ENCODE measurements at regions not wholly inside any gene's neighbourhood (a gene's known extent, or its start where the extent isn't known, plus 50 kb on each side); places are given as distances from the start of the nearest gene placed in this dataset.

DNA sequence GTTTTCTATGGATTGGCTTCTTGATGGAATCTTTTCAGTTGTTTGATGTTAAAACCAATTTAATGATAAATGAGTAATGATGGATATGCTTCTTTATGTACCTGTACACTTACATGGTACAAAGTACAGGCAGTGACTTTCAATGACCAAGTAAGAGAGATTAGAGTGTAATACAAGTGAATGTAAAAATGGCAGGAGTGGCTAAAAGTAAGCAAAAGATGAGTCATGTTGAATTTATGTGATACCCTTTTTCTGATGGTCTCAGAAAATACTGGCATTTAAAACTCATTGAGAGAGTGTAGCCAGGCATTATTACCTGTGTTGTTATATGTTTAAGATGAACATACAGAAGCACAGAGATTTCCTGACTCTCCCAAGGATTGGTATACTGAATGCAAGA, 97.1 kb downstream of the GPR85 start (continued):
- TF ChIP-seq CBX8 (IDR thresholded peaks at IDR 0.05; ENCODE audit: borderline replicate concordance, low read depth, low read length) = no peak
- no peak for TF ChIP-seq RAD21 (IDR thresholded peaks at IDR 0.05 in 1 of 2, conservative IDR thresholded peaks at IDR 0.05 in 1 of 2; ENCODE audit: low read depth in 2 of 2, low read length in 2 of 2)
- TF ChIP-seq ASH2L (IDR thresholded peaks at IDR 0.05; ENCODE audit: low read length) = no peak
- TF ChIP-seq BACH1 (IDR thresholded peaks at IDR 0.05; ENCODE audit: low read length) = no peak
- TF ChIP-seq EZH2 (IDR thresholded peaks at IDR 0.05; ENCODE audit: low read depth, low read length, severe bottlenecking) = no peak
- TF ChIP-seq CHD2 (IDR thresholded peaks at IDR 0.05; ENCODE audit: low read length) = no peak
- no peak for TF ChIP-seq RXRA (IDR thresholded peaks at IDR 0.05; ENCODE audit: insufficient read depth, low read depth, low read length)
- no peak for TF ChIP-seq SIRT6 (IDR thresholded peaks at IDR 0.05; ENCODE audit: low read length)
- TF ChIP-seq SIN3A (conservative IDR thresholded peaks at IDR 0.05 in 1 of 2, IDR thresholded peaks at IDR 0.05 in 1 of 2; ENCODE audit: low read depth in 1 of 2, low read length in 2 of 2) = no peak
- no peak for TF ChIP-seq SAP30 (IDR thresholded peaks at IDR 0.05; ENCODE audit: insufficient read depth, insufficient replicate concordance, low read length)
- no peak for TF ChIP-seq RNF2 (IDR thresholded peaks at IDR 0.05; ENCODE audit: borderline replicate concordance, low read depth, low read length, missing control alignments, poor library complexity, severe bottlenecking)
- no peak for TF ChIP-seq SUZ12 (IDR thresholded peaks at IDR 0.05; ENCODE audit: low read length)
- no peak for TF ChIP-seq CBX5 (IDR thresholded peaks at IDR 0.05; ENCODE audit: low read depth, low read length)
- TF ChIP-seq, protein P1, sequence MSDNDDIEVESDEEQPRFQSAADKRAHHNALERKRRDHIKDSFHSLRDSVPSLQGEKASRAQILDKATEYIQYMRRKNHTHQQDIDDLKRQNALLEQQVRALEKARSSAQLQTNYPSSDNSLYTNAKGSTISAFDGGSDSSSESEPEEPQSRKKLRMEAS (IDR thresholded peaks at IDR 0.05) = no peak
- TF ChIP-seq BRCA1 (IDR thresholded peaks at IDR 0.05; ENCODE audit: low read depth, low read length) = no peak
- TF ChIP-seq CTBP2 (IDR thresholded peaks at IDR 0.05; ENCODE audit: borderline replicate concordance, insufficient read depth, insufficient read length, low read length) = no peak
